ENCODE measurements at regions not wholly inside any gene's neighbourhood (a gene's known extent, or its start where the extent isn't known, plus 50 kb on each side); places are given as distances from the start of the nearest gene placed in this dataset.

- H3K9ac ChIP-seq (ENCODE audit: low read length), result no peak overlapping the region
- H3K9me2 ChIP-seq (replicated peaks; ENCODE audit: insufficient read depth, low read length), result no peaks in the 10 kb centered on the region
Measured at GRCh38 chr15:38854506-38854905, 289.9 kb upstream of the RASGRP1 start.

GRCh38 chr15:38857814-38858213, 293.2 kb upstream of the RASGRP1 start:
- no peaks in the 10 kb centered on the region for H3K4me1 ChIP-seq (ENCODE audit: low read length)
- no peaks in the 10 kb centered on the region for H3K27me3 ChIP-seq (replicated peaks; ENCODE audit: insufficient read depth, low read length)
- H4K20me1 ChIP-seq (ENCODE audit: insufficient read depth, low read length), result no peaks in the 10 kb centered on the region

More at GRCh38 chr15:38854506-38854905, 289.9 kb upstream of the RASGRP1 start:
- Histone ChIP-seq H2AFZ (ENCODE audit: low read length) (no peak overlapping the region), H3K4me2 (ENCODE audit: low read depth, low read length) (no peak overlapping the region), H3K79me2 (ENCODE audit: low read length) (no peaks in the 10 kb centered on the region), H3K36me3 (replicated peaks; ENCODE audit: insufficient read depth, low read length) (no peaks in the 10 kb centered on the region), H3K9me3 (replicated peaks; ENCODE audit: insufficient read depth, low read length) (no peaks in the 10 kb centered on the region), H3K4me1 (ENCODE audit: low read length) (no peaks in the 10 kb centered on the region), H3K4me3 (ENCODE audit: low read length) (no peak overlapping the region), H3K27me3 (replicated peaks; ENCODE audit: insufficient read depth, low read length) (no peaks in the 10 kb centered on the region), H4K20me1 (ENCODE audit: insufficient read depth, low read length) (no peaks in the 10 kb centered on the region), H3F3A (ENCODE audit: insufficient read depth, low read length) (no peaks in the 10 kb centered on the region), H3K27ac (ENCODE audit: low read length) (no peak overlapping the region)
- no peak for DNase-seq
- TF ChIP-seq EZH2phosphoT487 (IDR thresholded peaks at IDR 0.05; ENCODE audit: low read length), result no peak

GRCh38 chr15:38859574-38859973, 295.0 kb upstream of the RASGRP1 start:
- no peak for DNase-seq
- no peak overlapping the region for H3K4me2 ChIP-seq (ENCODE audit: low read depth, low read length)
- H2AFZ ChIP-seq (ENCODE audit: low read length), result no peak overlapping the region
- no peaks in the 10 kb centered on the region for H3F3A ChIP-seq (ENCODE audit: insufficient read depth, low read length)
- H3K9me3 ChIP-seq (replicated peaks; ENCODE audit: insufficient read depth, low read length), result no peaks in the 10 kb centered on the region
- H3K79me2 ChIP-seq (ENCODE audit: low read length), result no peaks in the 10 kb centered on the region
- TF ChIP-seq EZH2 (optimal IDR thresholded peaks at IDR 0.05; ENCODE audit: low read depth, low read length), result no peak
- H3K4me3 ChIP-seq (ENCODE audit: low read length), result no peak overlapping the region
- no peaks in the 10 kb centered on the region for H4K20me1 ChIP-seq (ENCODE audit: insufficient read depth, low read length)
- H3K27me3 ChIP-seq (replicated peaks; ENCODE audit: insufficient read depth, low read length), result no peaks in the 10 kb centered on the region
- H3K4me1 ChIP-seq (ENCODE audit: low read length), result no peaks in the 10 kb centered on the region
- H3K27ac ChIP-seq (ENCODE audit: low read length), result no peak overlapping the region
- no peak overlapping the region for H3K9ac ChIP-seq (ENCODE audit: low read length)
- H3K9me2 ChIP-seq (replicated peaks; ENCODE audit: insufficient read depth, low read length), result no peaks in the 10 kb centered on the region
- H3K36me3 ChIP-seq (replicated peaks; ENCODE audit: insufficient read depth, low read length), result no peaks in the 10 kb centered on the region

More at GRCh38 chr15:38857814-38858213, 293.2 kb upstream of the RASGRP1 start:
- no peaks in the 10 kb centered on the region for H3K79me2 ChIP-seq (ENCODE audit: low read length)
- H3K9ac ChIP-seq (ENCODE audit: low read length), result no peak overlapping the region
- H3K36me3 ChIP-seq (replicated peaks; ENCODE audit: insufficient read depth, low read length), result no peaks in the 10 kb centered on the region
- H2AFZ ChIP-seq (ENCODE audit: low read length), result no peak overlapping the region
- no peaks in the 10 kb centered on the region for H3F3A ChIP-seq (ENCODE audit: insufficient read depth, low read length)
- TF ChIP-seq EZH2phosphoT487 (IDR thresholded peaks at IDR 0.05; ENCODE audit: low read length) (no peak), EZH2 (optimal IDR thresholded peaks at IDR 0.05; ENCODE audit: low read depth, low read length) (no peak)
- TF ChIP-seq, protein P1, sequence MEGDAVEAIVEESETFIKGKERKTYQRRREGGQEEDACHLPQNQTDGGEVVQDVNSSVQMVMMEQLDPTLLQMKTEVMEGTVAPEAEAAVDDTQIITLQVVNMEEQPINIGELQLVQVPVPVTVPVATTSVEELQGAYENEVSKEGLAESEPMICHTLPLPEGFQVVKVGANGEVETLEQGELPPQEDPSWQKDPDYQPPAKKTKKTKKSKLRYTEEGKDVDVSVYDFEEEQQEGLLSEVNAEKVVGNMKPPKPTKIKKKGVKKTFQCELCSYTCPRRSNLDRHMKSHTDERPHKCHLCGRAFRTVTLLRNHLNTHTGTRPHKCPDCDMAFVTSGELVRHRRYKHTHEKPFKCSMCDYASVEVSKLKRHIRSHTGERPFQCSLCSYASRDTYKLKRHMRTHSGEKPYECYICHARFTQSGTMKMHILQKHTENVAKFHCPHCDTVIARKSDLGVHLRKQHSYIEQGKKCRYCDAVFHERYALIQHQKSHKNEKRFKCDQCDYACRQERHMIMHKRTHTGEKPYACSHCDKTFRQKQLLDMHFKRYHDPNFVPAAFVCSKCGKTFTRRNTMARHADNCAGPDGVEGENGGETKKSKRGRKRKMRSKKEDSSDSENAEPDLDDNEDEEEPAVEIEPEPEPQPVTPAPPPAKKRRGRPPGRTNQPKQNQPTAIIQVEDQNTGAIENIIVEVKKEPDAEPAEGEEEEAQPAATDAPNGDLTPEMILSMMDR (IDR thresholded peaks at IDR 0.05; ENCODE audit: low read length), result no peak
- H3K4me2 ChIP-seq (ENCODE audit: low read depth, low read length), result no peak overlapping the region
- H3K9me2 ChIP-seq (replicated peaks; ENCODE audit: insufficient read depth, low read length), result no peaks in the 10 kb centered on the region
- DNase-seq, result no peak
- H3K27ac ChIP-seq (ENCODE audit: low read length), result no peak overlapping the region
- H3K4me3 ChIP-seq (ENCODE audit: low read length), result no peak overlapping the region
- no peaks in the 10 kb centered on the region for H3K9me3 ChIP-seq (replicated peaks; ENCODE audit: insufficient read depth, low read length)

DNA sequence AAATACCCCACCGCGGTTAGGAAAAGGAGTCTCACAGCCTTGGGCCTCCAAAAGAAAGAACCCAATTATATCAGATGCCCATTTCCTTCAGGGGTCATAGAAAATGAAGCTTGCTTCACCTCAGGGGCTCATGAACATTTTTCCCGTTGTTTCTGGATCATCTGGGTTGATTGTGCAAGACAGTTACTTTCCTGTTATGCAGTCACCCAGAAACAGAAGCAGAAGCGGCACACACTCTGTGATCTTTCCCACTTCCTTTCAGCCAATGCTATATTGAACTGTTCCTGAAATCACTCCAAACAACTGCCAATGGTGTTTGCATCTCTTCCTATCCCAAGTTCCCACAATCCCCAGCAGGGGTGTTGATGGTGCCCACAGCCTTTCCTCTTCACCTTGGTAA, 295.6 kb upstream of the RASGRP1 start:
- no peak for DNase-seq
- no peak overlapping the region for H3K27ac ChIP-seq (ENCODE audit: low read length)
- H3K9ac ChIP-seq (ENCODE audit: low read length), result no peak overlapping the region

More for the DNA sequence above, 295.6 kb upstream of the RASGRP1 start:
- Histone ChIP-seq H2AFZ (ENCODE audit: low read length) (no peak overlapping the region), H3K36me3 (replicated peaks; ENCODE audit: insufficient read depth, low read length) (no peaks in the 10 kb centered on the region), H3K79me2 (ENCODE audit: low read length) (no peaks in the 10 kb centered on the region), H3K4me2 (ENCODE audit: low read depth, low read length) (no peak overlapping the region), H3K4me1 (ENCODE audit: low read length) (no peaks in the 10 kb centered on the region), H4K20me1 (ENCODE audit: insufficient read depth, low read length) (no peaks in the 10 kb centered on the region), H3K4me3 (ENCODE audit: low read length) (no peak overlapping the region), H3K9me2 (replicated peaks; ENCODE audit: insufficient read depth, low read length) (no peaks in the 10 kb centered on the region), H3F3A (ENCODE audit: insufficient read depth, low read length) (no peaks in the 10 kb centered on the region), H3K27me3 (replicated peaks; ENCODE audit: insufficient read depth, low read length) (no peaks in the 10 kb centered on the region), H3K9me3 (replicated peaks; ENCODE audit: insufficient read depth, low read length) (no peaks in the 10 kb centered on the region)
- TF ChIP-seq, protein P1 (IDR thresholded peaks at IDR 0.05; ENCODE audit: low read length), result no peak
- TF ChIP-seq EZH2 (optimal IDR thresholded peaks at IDR 0.05; ENCODE audit: low read depth, low read length), result no peak
- TF ChIP-seq EZH2phosphoT487 (IDR thresholded peaks at IDR 0.05; ENCODE audit: low read length), result no peak

Data from MM.1S (cell line).